AG04450 (cell line): ENCODE measurements at regions not wholly inside any gene's neighbourhood (a gene's known extent, or its start where the extent isn't known, plus 50 kb on each side); places are given as distances from the start of the nearest gene placed in this dataset.

Source experiments
- CTCF ChIA-PET: fragments of 300-600, 350-600 bp; formaldehyde crosslinking; extraction: SDS; loops from one replicate; lab custom pipeline; 2022; ENCODE audit warnings: antibody characterized with exemption, inconsistent platforms; lab: Charles Lee
- POLR2A ChIA-PET: fragments of 350-600 bp; formaldehyde crosslinking; extraction: SDS; loops from one replicate; lab custom pipeline; 2021; ENCODE audit warnings: antibody characterized with exemption, inconsistent platforms; lab: Yijun Ruan, JAX
- DNase-seq: peaks from one replicate; pipeline ENCODE4 v3.0.0-alpha.2; 2011; ENCODE audit warnings: low read depth, low spot score
- H3K27ac ChIP-seq: one replicate; pipeline ENCODE4 v1.5.1; 2012; ENCODE audit warnings: low read depth, low read length, control low read depth
- H3K27me3 ChIP-seq: one replicate; pipeline ENCODE4 v1.6.0; 2012; ENCODE audit warnings: low read length; ENCODE audit not compliant: control insufficient read depth, insufficient read depth
- H3K4me3 ChIP-seq: 2 replicates; pipeline ENCODE4 v1.5.1; 2011; ENCODE audit warnings: mild to moderate bottlenecking, low read depth, low read length, control low read depth
- H3K9me3 ChIP-seq: 2 replicates; pipeline ENCODE4 v1.5.1; 2012; ENCODE audit warnings: low read length; ENCODE audit not compliant: control insufficient read depth, insufficient read depth
- TF ChIP-seq, protein P1 (sequence below): IDR thresholded peaks from 2 replicates; pipeline ENCODE4 v1.5.1; 2011; ENCODE audit warnings: low read depth, low read length, control low read depth, inconsistent platforms

DNA sequence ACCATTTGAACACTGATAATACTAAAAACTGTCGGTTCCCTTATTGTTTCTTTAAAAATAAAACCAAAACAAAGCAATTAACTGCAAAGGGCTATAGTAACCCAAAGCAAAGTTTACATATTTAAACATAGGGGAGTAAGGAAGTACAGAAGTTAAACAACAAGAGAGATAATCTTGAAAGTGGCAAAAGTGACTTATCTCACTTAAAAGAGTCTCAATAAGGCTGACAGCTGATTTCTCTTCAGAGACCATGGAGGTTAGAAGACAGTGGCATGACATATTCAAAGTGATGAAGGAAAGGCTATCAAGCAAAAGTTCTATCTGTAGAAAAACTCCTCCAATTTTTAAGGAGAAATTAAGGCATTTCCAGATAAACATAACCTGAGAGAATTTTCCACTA, 233.5 kb upstream of the HDAC9 start:
- H3K27me3 ChIP-seq: no peaks in the 10 kb centered on the region
- ChIA-PET POLR2A (no interaction called here), CTCF (no interaction called here)
- TF ChIP-seq, protein P1, sequence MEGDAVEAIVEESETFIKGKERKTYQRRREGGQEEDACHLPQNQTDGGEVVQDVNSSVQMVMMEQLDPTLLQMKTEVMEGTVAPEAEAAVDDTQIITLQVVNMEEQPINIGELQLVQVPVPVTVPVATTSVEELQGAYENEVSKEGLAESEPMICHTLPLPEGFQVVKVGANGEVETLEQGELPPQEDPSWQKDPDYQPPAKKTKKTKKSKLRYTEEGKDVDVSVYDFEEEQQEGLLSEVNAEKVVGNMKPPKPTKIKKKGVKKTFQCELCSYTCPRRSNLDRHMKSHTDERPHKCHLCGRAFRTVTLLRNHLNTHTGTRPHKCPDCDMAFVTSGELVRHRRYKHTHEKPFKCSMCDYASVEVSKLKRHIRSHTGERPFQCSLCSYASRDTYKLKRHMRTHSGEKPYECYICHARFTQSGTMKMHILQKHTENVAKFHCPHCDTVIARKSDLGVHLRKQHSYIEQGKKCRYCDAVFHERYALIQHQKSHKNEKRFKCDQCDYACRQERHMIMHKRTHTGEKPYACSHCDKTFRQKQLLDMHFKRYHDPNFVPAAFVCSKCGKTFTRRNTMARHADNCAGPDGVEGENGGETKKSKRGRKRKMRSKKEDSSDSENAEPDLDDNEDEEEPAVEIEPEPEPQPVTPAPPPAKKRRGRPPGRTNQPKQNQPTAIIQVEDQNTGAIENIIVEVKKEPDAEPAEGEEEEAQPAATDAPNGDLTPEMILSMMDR: no peak
- no peak overlapping the region for H3K27ac ChIP-seq
- H3K9me3 ChIP-seq: no peaks in the 10 kb centered on the region
- DNase-seq: no peak
- no peak overlapping the region for H3K4me3 ChIP-seq

DNA sequence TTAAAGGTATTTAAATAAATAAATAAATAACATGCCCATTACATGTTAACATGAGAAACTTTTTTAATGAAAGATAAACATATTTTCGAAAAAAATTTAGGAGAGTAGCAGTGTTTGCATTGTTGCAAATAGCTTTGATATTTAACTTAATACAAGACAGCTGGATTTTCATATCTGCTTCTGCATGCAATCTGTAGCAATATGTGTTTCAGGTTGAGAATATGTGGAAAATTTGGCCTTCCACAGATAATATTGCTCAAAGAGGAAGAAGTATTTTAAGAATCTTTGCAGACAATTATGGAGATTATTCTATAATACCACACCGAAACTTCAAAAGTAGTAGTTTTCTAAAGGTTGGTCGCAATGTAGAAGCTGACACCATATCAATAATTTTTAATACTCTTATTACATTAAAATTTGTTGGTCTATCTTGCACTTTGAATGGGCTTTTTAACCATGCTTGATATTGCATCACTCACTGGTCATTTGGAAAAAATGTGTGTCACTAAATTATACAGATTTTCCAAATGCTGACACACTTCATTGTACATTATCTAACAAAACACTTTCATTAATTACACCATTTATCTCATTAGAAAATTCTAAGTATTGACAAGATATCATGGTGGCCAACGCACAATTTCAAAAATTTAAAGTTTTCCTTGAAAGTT, 229.8 kb upstream of the HDAC9 start:
- TF ChIP-seq, protein P1: no peak
- no peaks in the 10 kb centered on the region for H3K27me3 ChIP-seq
- no peaks in the 10 kb centered on the region for H3K9me3 ChIP-seq
- CTCF ChIA-PET: no interaction called here
- no peak overlapping the region for H3K27ac ChIP-seq
- POLR2A ChIA-PET: no interaction called here
- no peak overlapping the region for H3K4me3 ChIP-seq
- DNase-seq: no peak

DNA sequence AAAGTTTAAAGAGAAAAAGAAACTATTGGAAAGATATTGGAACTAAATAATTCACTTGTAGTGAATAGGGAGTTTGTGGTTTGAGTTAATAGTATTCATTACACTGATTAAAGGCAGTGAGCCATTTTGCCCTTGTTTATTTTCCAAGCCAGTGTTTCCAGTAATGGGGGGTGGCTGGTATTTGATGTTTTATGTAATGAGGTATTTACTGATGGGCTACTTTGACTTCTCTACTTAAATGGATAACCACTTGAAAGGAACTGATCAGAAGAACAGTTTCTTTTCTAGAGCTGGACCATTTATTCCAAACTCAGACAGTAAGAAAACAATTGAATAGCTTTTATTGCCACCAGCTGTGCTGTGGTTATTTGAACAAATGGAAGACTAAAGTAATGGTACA, 227.0 kb upstream of the HDAC9 start:
- no peak overlapping the region for H3K4me3 ChIP-seq
- H3K27me3 ChIP-seq: no peaks in the 10 kb centered on the region
- DNase-seq: no peak
- ChIA-PET POLR2A (no interaction called here), CTCF (no interaction called here)
- TF ChIP-seq, protein P1: no peak
- H3K27ac ChIP-seq: no peak overlapping the region
- no peaks in the 10 kb centered on the region for H3K9me3 ChIP-seq

DNA sequence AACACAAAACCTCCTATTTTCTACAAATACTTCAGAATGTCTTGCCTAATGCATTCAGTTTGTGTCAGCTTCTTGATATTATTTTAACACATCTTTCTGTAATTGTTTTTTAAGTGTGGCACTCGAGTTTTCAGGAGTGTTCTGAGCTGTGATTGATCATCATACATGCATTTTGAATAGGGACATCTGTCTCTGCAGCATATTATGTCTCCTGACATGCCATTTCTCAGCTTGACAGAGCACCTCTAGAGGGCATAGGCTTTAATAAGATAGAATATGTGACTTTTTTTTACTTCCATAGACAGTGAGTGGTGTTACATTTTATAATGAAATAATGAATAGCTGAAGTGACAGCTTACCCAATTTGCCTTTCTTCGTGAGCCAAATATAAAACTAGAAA, 219.2 kb upstream of the HDAC9 start:
- no peak for DNase-seq
- TF ChIP-seq, protein P1: no peak
- no peak overlapping the region for H3K4me3 ChIP-seq
- no peaks in the 10 kb centered on the region for H3K27me3 ChIP-seq
- H3K27ac ChIP-seq: no peak overlapping the region
- ChIA-PET CTCF (interaction anchor here (1.1 kb wide), 1 partner anchor 58 kb away, joined by 3 read pairs; no protein-coding TSS in a partner anchor), POLR2A (no interaction called here)
- H3K9me3 ChIP-seq: no peaks in the 10 kb centered on the region

DNA sequence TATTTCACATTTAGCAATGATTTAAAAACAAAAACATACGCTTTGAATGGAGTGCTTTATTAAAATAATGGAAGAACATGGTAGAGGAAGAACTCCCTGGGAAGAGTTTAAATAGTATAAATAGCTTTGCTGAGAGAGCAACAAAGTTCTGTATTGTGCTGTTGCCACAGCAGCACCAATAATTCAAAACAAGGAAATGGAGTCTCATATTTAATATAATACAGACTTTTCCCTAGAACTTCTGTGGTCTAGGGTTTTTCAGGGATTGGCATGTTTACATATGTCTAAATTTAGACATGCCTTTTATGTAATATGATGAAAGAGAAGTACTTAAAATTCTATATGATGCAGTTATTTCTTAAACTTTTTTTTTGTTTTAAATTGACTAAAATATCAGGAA, 217.2 kb upstream of the HDAC9 start:
- TF ChIP-seq, protein P1: no peak
- Histone ChIP-seq H3K4me3 (no peak overlapping the region), H3K27ac (no peak overlapping the region), H3K9me3 (no peaks in the 10 kb centered on the region), H3K27me3 (no peaks in the 10 kb centered on the region)
- ChIA-PET CTCF (interaction anchor here (0.7 kb wide), 1 partner anchor 59 kb away, joined by 3 read pairs; no protein-coding TSS in a partner anchor), POLR2A (no interaction called here)
- no peak for DNase-seq
